GM23338 (cell line): ENCODE measurements at regions not wholly inside any gene's neighbourhood (a gene's known extent, or its start where the extent isn't known, plus 50 kb on each side); places are given as distances from the start of the nearest gene placed in this dataset.

Experiments
- ATAC-seq: fragments of 200-7000 bp; cut with Tn5 transposase; 3 replicates; pipeline ENCODE4 v1.9.1; 2020
- DNase-seq: peaks from one replicate; pipeline ENCODE4 v3.0.0-alpha.2; 2015; ENCODE audit warnings: low spot score
- H2AFZ ChIP-seq: fragments of 200-600 bp; sonication (generic); 2 replicates; pipeline ENCODE4 v1.8.0; 2016; ENCODE audit warnings: antibody characterized with exemption, mild to moderate bottlenecking, moderate library complexity
- H3F3A ChIP-seq: fragments of 200-600 bp; sonication (generic); replicated peaks from 2 replicates; pipeline ENCODE4 v1.8.0; 2017; ENCODE audit warnings: antibody characterized with exemption, mixed run types, low read depth
- H3K27ac ChIP-seq: fragments of 200-600 bp; sonication (generic); 2 replicates; pipeline ENCODE4 v1.6.1; 2016; ENCODE audit warnings: low read depth
- H3K27me3 ChIP-seq: fragments of 200-600 bp; sonication (generic); 2 replicates; pipeline ENCODE4 v1.8.0; 2016; ENCODE audit warnings: mild to moderate bottlenecking, mixed run types, moderate library complexity; ENCODE audit not compliant: insufficient read depth
- H3K36me3 ChIP-seq: fragments of 200-600 bp; sonication (generic); 2 replicates; pipeline ENCODE4 v1.8.0; 2016; ENCODE audit warnings: mild to moderate bottlenecking; ENCODE audit not compliant: insufficient read depth
- H3K4me1 ChIP-seq: fragments of 200-600 bp; sonication (generic); 2 replicates; pipeline ENCODE4 v1.8.0; 2016; ENCODE audit warnings: mild to moderate bottlenecking, moderate library complexity; ENCODE audit not compliant: insufficient read depth
- H3K4me2 ChIP-seq: fragments of 200-600 bp; sonication (generic); 2 replicates; pipeline ENCODE4 v1.7.1; 2017; ENCODE audit warnings: mixed run types
- H3K4me3 ChIP-seq: fragments of 200-600 bp; sonication (generic); 2 replicates; pipeline ENCODE4 v1.6.1; 2016; ENCODE audit warnings: mixed run types
- H3K79me2 ChIP-seq: fragments of 200-600 bp; sonication (generic); replicated peaks from 2 replicates; pipeline ENCODE4 v1.8.0; 2017; ENCODE audit warnings: mild to moderate bottlenecking; ENCODE audit not compliant: insufficient read depth
- H3K9me2 ChIP-seq: fragments of 200-600 bp; sonication (generic); 2 replicates; pipeline ENCODE4 v1.8.0; 2017; ENCODE audit not compliant: insufficient read depth
- H4K20me1 ChIP-seq: fragments of 200-600 bp; sonication (generic); replicated peaks from 2 replicates; pipeline ENCODE4 v1.8.0; 2017; ENCODE audit warnings: mild to moderate bottlenecking; ENCODE audit not compliant: insufficient read depth
- H3K27ac Mint-ChIP-seq: 2 replicates; pipeline ENCODE4 v1.8.0; 2020; ENCODE audit warnings: inconsistent platforms, mild to moderate bottlenecking, moderate library complexity, mixed read lengths
- H3K27me3 Mint-ChIP-seq: 3 replicates; pipeline ENCODE4 v1.8.0; 2022; ENCODE audit warnings: low read depth, mild to moderate bottlenecking, moderate library complexity, mixed read lengths, inconsistent platforms; ENCODE audit not compliant: insufficient read depth, poor library complexity
- H3K36me3 Mint-ChIP-seq: 3 replicates; pipeline ENCODE4 v1.8.0; 2021; ENCODE audit warnings: low read depth, mild to moderate bottlenecking, inconsistent platforms, moderate library complexity, mixed read lengths
- H3K4me1 Mint-ChIP-seq: 3 replicates; pipeline ENCODE4 v1.8.0; 2020; ENCODE audit warnings: mild to moderate bottlenecking, inconsistent platforms, mixed read lengths
- H3K4me3 Mint-ChIP-seq: 3 replicates; pipeline ENCODE4 v1.8.0; 2021; ENCODE audit warnings: moderate library complexity, mild to moderate bottlenecking, inconsistent platforms, mixed read lengths
- H3K9me3 Mint-ChIP-seq: 3 replicates; pipeline ENCODE4 v1.8.0; 2020; ENCODE audit warnings: moderate library complexity, mild to moderate bottlenecking, inconsistent platforms, mixed read lengths
- CREB1 ChIP-seq: fragments of 250-450 bp; sonication (Bioruptor Pico); IDR thresholded peaks from 2 replicates; pipeline ENCODE4 v1.5.0; 2020; ENCODE audit warnings: low read depth, mild to moderate bottlenecking, moderate library complexity
- CTCF ChIP-seq, 2 experiments: fragments of 200-600 bp in 1 of 2; sonication (generic) in 1 of 2; conservative IDR thresholded peaks; 2 replicates each; pipeline versions ENCODE4 v1.5.1 to v1.6.1; 2016 to 2017; ENCODE audit warnings: antibody characterized with exemption in 2 of 2, low read depth in 2 of 2, mild to moderate bottlenecking in 2 of 2, moderate library complexity in 1 of 2
- ETS1 ChIP-seq: IDR thresholded peaks from 2 replicates; pipeline ENCODE4 v1.6.1; 2016; ENCODE audit warnings: antibody characterized with exemption
- EZH2 ChIP-seq: fragments of 200-600 bp; sonication (generic); IDR thresholded peaks from one replicate; pipeline ENCODE4 v1.8.0; 2017; ENCODE audit warnings: antibody characterized with exemption, mild to moderate bottlenecking, low read depth; ENCODE audit not compliant: unreplicated experiment
- EZH2phosphoT487 ChIP-seq: fragments of 200-600 bp; sonication (generic); IDR thresholded peaks from one replicate; pipeline ENCODE4 v1.8.1; 2018; ENCODE audit warnings: antibody characterized with exemption; ENCODE audit not compliant: unreplicated experiment
- JUNB ChIP-seq: IDR thresholded peaks from one replicate; pipeline ENCODE4 v1.6.1; 2016; ENCODE audit warnings: antibody characterized with exemption; ENCODE audit not compliant: unreplicated experiment
- NANOG ChIP-seq: IDR thresholded peaks from 2 replicates; pipeline ENCODE4 v1.6.1; 2016; ENCODE audit warnings: antibody characterized with exemption, borderline replicate concordance
- POLR2AphosphoS5 ChIP-seq: IDR thresholded peaks from 2 replicates; pipeline ENCODE4 v1.6.1; 2016; ENCODE audit warnings: antibody characterized with exemption, low read depth
- ZNF114 ChIP-seq: fragments of 250-450 bp; sonication (Bioruptor Pico); IDR thresholded peaks from 2 replicates; pipeline ENCODE4 v1.5.0; 2020; ENCODE audit warnings: mild to moderate bottlenecking, moderate library complexity
- ZNF331 ChIP-seq: fragments of 250-450 bp; sonication (Bioruptor Pico); IDR thresholded peaks from 2 replicates; pipeline ENCODE4 v1.5.0; 2020; ENCODE audit warnings: low read depth, mild to moderate bottlenecking, moderate library complexity
- ZNF462 ChIP-seq: fragments of 250-450 bp; sonication (Bioruptor Pico); IDR thresholded peaks from 2 replicates; pipeline ENCODE4 v1.5.0; 2020; ENCODE audit warnings: mild to moderate bottlenecking, moderate library complexity

GRCh38 chr3:78540485-78540884 lies 1227.3 kb downstream of the ROBO1 start (continued):
- TF ChIP-seq POLR2AphosphoS5 = no peak
- TF ChIP-seq ETS1 = no peak
- no peak for TF ChIP-seq CREB1 (CRISPR knock-in tag)
- TF ChIP-seq CTCF (conservative IDR thresholded peaks at IDR 0.05; ENCODE audit: low read depth in 2 of 2) = no peak

- no peak overlapping the region for H3K4me3 ChIP-seq
- Mint-ChIP-seq H3K9me3 (no peaks in the 10 kb centered on the region), H3K4me1 (no peaks in the 10 kb centered on the region), H3K27ac (no peak overlapping the region), H3K27me3 (peaks cover 3% of the 10 kb centered on the region), H3K36me3 (peaks cover 3% of the 10 kb centered on the region; the same call in 1 of the 3 replicates), H3K4me3 (no peak overlapping the region)
- no peak overlapping the region for H3K4me2 ChIP-seq
- H3K79me2 ChIP-seq = no peaks in the 10 kb centered on the region
- no peak overlapping the region for H2AFZ ChIP-seq
- H3K9me2 ChIP-seq = peaks cover 18% of the 10 kb centered on the region
- no peaks in the 10 kb centered on the region for H4K20me1 ChIP-seq
- ATAC-seq = no peak
- H3K36me3 ChIP-seq = no peaks in the 10 kb centered on the region
- no peaks in the 10 kb centered on the region for H3K27me3 ChIP-seq
- no peaks in the 10 kb centered on the region for H3F3A ChIP-seq
- no peaks in the 10 kb centered on the region for H3K4me1 ChIP-seq
- H3K27ac ChIP-seq = no peak overlapping the region
- no peak for DNase-seq
- TF ChIP-seq ZNF462 (CRISPR knock-in tag) (no peak), ZNF331 (CRISPR knock-in tag) (no peak), JUNB (no peak), NANOG (no peak), EZH2 (no peak), ZNF114 (CRISPR knock-in tag) (no peak), CTCF (conservative IDR thresholded peaks at IDR 0.05; ENCODE audit: low read depth in 2 of 2) (no peak), EZH2phosphoT487 (no peak), POLR2AphosphoS5 (no peak)
Observed at GRCh38 chr3:78545827-78546226, 1222.0 kb downstream of the ROBO1 start.
